Kidney glomerular epithelial cell (primary cell): ENCODE measurements at regions not wholly inside any gene's neighbourhood (a gene's known extent, or its start where the extent isn't known, plus 50 kb on each side); places are given as distances from the start of the nearest gene placed in this dataset.
"Not testable (repeated sequence)": the region's sequence is repeated elsewhere in the genome, so short reads cannot be mapped to it uniquely, and the experiment has no call there.

Experiments used
- DNase-seq: peaks from one replicate; lab custom pipeline; 2025; lab: John Stamatoyannopoulos, UW

DNA sequence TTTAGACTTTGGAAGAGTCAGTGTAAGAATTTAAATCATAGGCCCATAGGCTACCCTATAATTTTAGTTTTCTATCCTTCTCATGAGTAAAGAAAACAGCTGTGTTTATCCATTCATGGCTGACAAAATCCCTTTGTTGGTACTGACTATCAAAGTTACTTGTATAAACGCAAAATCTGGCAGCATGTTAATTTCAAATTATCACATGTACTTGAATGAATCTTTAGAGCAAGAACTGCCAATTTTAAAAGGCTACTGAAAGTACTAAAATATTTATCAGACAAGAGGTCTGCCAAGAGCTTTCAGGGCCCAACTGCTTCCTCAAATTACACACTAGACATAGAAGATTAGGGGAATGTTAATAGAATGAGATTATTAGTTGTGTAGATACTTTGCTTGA lies 66.6 kb downstream of the MYL12B start:
- no peak for DNase-seq

DNA sequence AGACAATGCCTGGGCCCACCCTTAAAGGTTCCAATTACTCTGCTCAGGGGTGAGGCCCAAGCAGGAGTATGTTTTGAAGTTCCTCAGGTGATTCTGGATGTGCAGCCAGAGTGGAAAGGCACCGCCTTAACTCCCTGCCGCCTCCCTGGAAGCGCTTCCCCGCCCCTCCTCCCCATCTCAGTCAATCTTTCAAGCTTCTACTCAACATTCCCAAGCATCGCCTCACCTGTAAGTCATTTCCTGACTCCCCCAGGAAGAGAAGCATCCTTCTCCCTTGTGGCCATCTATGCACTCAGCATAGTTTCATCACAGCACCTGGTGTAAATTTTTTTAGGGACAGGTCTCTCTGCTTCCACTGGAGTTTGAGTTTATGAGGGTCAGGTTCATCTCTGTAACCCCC lies 67.5 kb downstream of the MYL12B start:
- DNase-seq, result peak; percentile 1

DNA sequence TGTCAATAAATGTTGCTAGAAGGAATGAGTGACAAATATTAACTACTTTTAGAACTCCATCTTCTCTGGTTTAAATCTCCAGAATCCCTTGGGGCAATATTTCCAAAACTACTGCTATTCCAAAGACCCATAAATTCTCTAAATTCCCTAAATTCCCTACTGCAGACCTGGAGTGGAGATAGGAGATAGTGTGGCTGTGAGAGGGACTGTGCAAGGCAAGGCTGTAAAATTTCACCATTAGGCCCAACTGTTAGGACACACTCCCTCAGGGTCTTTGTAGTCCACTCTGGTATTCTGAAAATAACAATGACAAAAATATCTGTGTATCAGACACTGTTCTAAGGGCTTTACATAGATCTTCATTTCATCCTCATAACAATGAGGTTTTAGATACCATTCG lies 67.9 kb downstream of the MYL12B start:
- no peak for DNase-seq

GRCh38 chr18:3330622-3331021 lies 68.7 kb downstream of the MYL12B start:
- DNase-seq, result no peak

DNA sequence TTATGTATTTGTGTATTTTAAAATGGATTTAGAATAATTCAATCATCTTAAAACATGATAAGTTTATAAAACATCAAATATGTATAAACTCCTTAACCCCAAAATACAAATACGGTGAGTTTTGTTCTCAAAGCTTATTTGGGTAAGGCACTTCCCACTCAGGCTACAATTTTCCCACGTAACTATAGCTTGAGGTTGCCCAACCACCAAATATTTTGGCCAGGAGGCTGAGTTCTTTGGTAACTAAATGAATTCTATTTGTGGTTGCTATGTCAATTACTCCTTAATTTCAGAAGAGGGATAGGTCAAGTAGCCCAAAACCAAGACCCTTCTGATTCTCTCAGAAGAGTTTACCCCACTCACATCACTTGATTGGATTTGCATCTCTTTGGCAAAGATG lies 70.4 kb downstream of the MYL12B start:
- DNase-seq, result no peak

GRCh38 chr18:3333056-3333720 lies 71.3 kb downstream of the MYL12B start:
- no peak for DNase-seq

- DNase-seq, result no peak
Measured at GRCh38 chr18:3333721-3334386, 71.9 kb downstream of the MYL12B start.

GRCh38 chr18:3340015-3340681 lies 78.2 kb downstream of the MYL12B start:
- no peak for DNase-seq

DNA sequence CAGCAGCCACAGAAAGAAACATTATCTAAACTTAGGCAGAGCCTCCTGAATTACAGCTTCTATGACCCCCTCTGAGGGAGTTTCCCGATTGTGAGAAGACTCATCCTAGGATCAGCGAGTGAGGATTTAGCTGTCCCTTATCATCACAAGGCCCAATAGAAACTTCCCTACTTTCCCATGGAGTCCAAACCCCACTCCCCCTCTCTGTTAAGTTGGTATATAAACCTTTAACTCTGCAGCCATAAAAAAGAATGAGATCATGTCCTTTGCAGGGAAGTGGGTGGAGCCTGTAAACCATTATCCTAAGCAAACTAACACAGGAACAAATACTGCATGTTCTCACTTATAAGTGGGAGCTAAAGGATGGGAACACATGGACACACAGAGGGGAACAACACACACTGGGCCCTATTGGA lies 78.8 kb downstream of the MYL12B start:
- peak; percentile 55 for DNase-seq

DNA sequence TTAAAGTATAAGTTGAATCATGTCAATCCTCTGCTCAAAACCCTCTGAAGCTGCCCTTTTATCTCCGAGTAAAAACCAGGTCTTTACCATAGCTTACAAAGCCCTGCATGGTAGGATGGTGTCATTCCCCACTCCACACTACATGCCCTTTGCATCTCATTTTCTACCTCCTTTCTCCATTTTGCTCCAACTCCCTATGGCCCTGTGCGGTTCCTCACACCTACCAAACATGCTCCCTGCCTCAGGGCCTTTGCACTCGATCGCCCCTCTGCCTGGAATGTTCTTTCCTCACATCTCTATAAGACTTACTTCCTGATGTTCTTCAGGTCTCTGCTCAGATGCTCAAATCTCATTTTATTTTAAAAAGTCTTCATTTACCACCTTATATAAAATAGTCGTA lies 80.7 kb downstream of the MYL12B start:
- no peak for DNase-seq

DNA sequence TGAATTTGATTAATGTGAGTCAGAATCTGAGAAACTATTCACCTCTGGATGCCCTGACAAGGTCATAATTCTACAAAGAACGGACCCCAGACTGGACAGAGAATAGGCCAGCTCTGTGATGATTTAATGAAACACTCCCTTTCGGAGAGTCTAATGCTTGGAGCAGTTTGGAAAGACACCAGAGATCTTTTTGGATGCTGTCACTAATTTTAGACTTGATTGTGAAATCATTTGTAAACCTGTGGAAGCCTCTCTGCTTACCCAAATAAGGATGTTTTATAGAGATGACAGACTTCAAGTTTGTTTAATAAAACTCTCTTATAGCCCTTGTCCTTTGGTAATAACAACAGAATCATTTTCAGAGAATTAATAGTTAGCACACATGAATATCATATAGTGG lies 83.5 kb downstream of the MYL12B start:
- DNase-seq, result no peak

DNA sequence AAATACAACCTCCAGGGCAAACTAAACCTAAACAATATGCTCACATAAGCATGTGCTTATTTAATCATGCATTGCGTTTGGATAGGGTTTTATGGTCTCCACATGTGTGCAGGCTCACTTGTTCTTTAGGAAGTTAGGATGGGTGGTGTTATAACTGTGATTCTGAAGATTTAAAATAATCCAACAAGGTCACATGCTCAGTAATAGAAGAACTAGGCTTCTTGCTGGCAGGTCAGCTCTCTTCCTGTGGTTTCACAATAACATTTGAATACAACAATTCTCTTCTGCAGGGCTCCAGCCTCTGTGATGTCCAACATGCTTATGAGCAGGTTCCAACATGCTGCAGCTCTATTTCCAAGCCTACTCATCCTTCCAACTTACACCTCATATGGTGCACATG lies 84.0 kb downstream of the MYL12B start:
- DNase-seq, result no peak

DNA sequence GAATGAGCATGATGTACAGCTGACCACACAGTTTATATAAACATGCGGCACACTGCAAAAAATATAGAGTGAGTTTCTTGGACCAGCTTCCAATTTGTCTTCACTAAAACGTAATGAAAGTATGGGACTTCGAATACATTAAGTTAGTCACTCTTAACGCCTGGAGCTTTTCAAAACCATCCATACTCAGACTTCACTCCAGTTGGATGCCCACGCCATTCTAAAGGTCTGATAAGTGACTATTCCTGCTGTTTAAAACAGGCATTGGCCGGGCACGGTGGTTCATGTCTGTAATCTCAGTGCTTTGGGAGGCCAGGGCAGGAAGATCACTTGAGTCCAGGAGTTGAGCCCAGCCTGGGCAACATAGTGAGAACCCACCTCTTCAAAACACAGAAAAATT lies 84.6 kb downstream of the MYL12B start:
- DNase-seq, result no peak

DNA sequence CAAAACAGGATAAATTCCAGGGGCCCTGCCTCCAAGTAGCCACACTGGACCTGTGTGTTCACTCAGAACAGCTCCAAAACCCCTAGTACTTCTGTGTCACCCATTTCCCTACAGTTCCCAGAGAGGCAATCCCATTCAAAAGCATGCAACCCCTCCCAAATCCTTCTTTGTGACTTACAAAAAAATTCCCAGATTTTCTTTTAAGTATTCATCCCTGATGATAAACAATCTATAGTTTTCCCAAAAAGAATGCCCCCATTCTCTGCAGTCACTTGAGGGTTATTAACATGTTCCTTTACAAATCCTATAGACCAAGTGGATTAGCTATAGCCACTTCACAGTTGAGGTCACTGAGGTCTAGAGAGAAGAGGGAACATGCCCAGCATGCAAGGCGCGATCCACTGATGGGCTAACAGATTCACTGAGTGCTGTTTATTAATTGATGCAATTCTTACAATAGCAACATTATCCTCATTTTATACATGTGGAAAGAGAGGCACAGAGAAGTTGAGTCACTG lies 85.4 kb downstream of the MYL12B start:
- no peak for DNase-seq

GRCh38 chr18:3348176-3348575 lies 86.2 kb downstream of the MYL12B start:
- no peak for DNase-seq

DNA sequence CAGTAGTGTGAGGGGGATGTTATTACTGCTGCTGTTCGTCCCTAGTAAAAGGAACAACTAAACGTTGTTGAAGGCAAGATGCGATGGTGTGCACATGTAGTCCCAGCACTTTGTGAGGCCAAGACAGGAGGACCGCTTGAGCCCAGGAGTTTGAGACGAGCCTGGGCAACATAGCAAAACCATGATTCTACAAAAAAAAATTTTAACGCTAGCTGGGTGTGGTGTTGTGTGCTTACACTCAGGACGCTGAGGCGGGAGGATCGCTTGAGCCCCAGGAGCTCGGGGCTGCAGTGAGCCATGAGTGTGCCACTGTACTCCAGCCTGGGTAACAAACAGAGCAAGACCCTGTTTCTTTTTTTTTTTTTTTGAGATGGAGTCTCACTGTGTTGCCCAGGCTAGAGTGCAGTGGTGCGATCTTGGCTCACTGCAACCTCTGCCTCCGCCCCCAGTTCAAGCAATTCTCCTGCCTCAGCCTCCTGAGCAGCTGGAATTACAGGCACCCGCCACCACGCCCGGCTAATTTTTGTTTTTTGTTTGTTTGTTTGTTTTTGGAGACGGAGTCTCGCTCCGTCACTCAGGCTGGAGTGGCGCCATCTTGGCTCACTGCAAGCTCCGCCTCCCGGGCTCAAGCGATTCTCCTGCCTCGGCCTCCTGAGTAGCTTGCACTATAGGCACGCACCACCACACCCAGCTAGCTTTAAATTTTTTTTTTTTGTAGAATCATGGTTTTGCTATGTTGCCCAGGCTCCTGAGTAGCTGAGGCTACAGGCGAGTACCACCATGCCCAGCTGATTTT lies 87.3 kb downstream of the MYL12B start:
- DNase-seq, result not testable (repeated sequence)

DNA sequence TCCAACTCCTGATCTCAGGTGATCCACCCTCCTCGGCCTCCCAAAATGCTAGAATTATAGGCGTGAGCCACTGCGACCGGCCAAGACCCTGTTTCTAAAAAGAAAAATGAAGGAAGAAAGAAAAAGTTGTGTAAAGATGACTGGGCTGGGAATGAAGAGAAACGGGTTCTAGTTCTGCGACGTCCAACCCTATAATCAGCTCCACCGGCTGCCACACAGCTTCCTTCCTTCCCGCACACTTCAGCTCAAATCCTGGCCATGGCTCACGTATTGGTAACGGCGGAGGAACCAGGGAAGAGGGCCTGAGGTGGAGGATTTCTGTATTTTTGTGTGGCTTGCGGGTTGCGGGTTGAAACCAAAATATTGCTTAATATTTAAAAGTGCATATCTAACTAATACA lies 88.1 kb downstream of the MYL12B start:
- DNase-seq, result no peak

- peak; percentile 16 for DNase-seq
Measured at GRCh38 chr18:3350566-3351527, 88.9 kb downstream of the MYL12B start.

GRCh38 chr18:3354506-3354905 lies 92.6 kb downstream of the MYL12B start:
- no peak for DNase-seq

DNA sequence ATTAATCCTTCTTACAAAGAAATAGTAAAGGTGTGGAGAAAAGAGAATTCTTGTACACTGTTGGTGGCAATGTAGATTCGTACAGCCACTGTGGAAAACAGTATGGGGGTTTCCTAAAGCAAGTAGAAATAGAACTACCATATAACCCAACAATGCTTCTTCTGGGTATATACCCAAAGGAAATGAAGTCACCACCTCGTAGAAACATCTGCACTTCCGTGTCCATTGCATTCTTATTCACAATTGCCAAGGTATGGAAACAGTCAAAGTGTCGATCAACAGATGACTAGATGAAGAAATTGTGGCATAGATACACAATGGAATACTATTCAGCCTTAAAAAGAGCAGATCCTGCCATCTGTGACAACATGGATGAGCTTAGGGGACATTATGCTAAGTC lies 93.4 kb upstream of the TGIF1 start:
- no peak for DNase-seq

GRCh38 chr18:3357516-3357915 lies 92.5 kb upstream of the TGIF1 start:
- no peak for DNase-seq
